ENCODE measurements at regions not wholly inside any gene's neighbourhood (a gene's known extent, or its start where the extent isn't known, plus 50 kb on each side); places are given as distances from the start of the nearest gene placed in this dataset.

DNA sequence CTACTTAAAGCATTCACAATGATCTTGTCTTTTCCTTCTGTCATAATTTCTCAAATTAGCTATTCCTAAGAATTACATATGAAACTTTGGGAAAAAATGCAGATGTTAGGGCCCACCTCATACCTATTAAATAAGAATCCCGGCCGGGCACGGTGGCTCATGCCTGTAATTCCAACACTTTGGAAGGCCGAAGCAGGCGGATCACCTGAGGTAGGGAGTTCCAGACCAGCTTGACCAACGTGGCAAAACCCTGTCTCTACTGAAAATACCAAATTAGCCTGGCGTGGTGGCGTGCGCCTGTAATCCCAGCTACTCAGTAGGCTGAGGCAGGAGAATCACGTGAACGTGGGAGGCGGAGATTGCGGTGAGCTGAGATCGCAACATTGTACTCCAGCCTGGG lies 158.4 kb upstream of the TLL1 start:
- DNase-seq (ENCODE audit: low spot score) = no peak
- TF ChIP-seq, protein P1, sequence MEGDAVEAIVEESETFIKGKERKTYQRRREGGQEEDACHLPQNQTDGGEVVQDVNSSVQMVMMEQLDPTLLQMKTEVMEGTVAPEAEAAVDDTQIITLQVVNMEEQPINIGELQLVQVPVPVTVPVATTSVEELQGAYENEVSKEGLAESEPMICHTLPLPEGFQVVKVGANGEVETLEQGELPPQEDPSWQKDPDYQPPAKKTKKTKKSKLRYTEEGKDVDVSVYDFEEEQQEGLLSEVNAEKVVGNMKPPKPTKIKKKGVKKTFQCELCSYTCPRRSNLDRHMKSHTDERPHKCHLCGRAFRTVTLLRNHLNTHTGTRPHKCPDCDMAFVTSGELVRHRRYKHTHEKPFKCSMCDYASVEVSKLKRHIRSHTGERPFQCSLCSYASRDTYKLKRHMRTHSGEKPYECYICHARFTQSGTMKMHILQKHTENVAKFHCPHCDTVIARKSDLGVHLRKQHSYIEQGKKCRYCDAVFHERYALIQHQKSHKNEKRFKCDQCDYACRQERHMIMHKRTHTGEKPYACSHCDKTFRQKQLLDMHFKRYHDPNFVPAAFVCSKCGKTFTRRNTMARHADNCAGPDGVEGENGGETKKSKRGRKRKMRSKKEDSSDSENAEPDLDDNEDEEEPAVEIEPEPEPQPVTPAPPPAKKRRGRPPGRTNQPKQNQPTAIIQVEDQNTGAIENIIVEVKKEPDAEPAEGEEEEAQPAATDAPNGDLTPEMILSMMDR (IDR thresholded peaks at IDR 0.05; ENCODE audit: borderline replicate concordance, control extremely low read depth, extremely low read depth, insufficient read depth, missing control alignments) = no peak
- in situ Hi-C loops (cut with MboI; ENCODE audit: low sequenced_read_pairs, unreplicated experiment) = no loop called here

DNA sequence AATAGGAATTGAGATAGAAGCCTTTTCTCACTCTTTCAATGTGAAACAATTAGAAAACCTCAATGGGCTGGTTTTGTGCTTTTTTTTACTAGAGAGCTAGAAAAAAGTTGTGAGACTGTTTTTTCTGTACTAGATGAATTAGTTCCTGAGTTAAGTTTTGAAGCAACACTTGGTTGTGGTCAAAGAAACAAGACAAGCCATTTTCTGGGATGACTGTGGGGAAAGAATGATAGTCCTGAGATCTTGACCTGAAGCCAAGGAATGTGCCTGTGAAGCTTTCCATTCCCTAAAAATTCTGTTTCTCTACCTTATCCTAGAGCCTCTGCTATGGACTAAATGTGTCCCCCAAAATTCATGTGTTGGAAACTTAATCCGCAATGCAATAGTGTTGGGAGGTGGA lies 157.8 kb upstream of the TLL1 start:
- TF ChIP-seq, protein P1 (IDR thresholded peaks at IDR 0.05; ENCODE audit: borderline replicate concordance, control extremely low read depth, extremely low read depth, insufficient read depth, missing control alignments) = no peak
- in situ Hi-C loops (cut with MboI; ENCODE audit: low sequenced_read_pairs, unreplicated experiment) = no loop called here
- no peak for DNase-seq (ENCODE audit: low spot score)

DNA sequence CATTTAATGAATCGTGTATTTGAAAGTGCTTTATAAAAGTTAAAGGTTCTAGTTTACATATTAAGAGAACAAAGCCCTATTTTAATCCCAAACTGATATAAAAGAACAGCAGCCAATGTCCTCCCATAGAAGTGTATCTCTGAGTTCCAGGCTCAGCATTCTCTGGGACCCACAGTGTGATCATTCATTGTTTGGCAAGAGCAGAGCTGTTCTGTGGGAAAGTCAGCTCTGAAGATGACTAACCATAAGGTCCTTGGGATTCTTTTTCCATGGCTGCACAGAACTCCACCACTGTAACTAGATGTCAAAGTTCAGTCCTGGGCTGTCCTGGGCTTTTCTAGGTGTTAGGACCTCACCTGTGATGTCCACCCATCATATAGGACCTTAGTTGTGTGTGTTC lies 157.0 kb upstream of the TLL1 start:
- no peak for DNase-seq (ENCODE audit: low spot score)
- TF ChIP-seq, protein P1 (IDR thresholded peaks at IDR 0.05; ENCODE audit: borderline replicate concordance, control extremely low read depth, extremely low read depth, insufficient read depth, missing control alignments) = no peak
- in situ Hi-C loops (cut with MboI; ENCODE audit: low sequenced_read_pairs, unreplicated experiment) = no loop called here

DNA sequence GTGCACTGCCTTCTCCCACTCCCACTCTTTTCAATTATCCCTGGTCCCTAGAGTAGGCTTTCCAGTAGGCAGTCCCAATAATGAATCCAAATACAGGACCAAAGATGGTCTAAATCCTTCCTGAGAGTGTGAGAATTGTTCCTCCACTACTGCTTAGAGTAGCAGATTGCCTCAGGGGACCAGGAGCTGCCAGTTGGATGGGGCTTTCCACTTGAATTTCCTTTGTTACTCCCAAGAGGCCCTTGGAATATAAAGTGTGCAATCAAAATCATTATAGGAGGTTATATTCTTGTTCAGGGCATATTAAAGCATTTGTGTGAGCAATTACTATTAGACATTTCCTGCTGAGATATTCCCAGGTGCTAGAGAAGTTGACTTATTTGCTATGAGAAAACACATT lies 156.6 kb upstream of the TLL1 start:
- TF ChIP-seq, protein P1 (IDR thresholded peaks at IDR 0.05; ENCODE audit: borderline replicate concordance, control extremely low read depth, extremely low read depth, insufficient read depth, missing control alignments) = no peak
- in situ Hi-C loops (cut with MboI; ENCODE audit: low sequenced_read_pairs, unreplicated experiment) = no loop called here

DNA sequence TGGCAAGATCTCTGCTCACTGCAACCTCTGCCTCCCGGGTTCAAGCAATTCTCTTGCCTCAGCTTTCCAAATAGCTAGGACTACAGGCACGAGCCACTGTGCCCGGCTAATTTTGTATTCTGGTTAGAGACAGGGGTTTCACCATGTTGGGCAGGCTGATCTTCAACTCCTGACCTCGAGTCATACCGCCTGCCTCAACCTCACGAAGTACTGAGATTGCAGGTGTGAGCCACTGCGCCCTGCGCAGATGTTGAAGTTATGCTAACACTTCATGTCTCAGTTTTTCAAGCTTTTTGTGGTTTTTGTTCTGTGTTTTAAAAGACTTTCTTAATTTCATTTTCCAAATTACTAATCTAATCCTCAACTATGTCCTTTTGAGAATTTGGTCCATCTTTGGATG lies 154.4 kb upstream of the TLL1 start:
- DNase-seq (ENCODE audit: low spot score) = no peak
- in situ Hi-C loops (cut with MboI; ENCODE audit: low sequenced_read_pairs, unreplicated experiment) = no loop called here
- TF ChIP-seq, protein P1 (IDR thresholded peaks at IDR 0.05; ENCODE audit: borderline replicate concordance, control extremely low read depth, extremely low read depth, insufficient read depth, missing control alignments) = no peak

More for the DNA sequence above, 156.6 kb upstream of the TLL1 start:
- no peak for DNase-seq (ENCODE audit: low spot score)

DNA sequence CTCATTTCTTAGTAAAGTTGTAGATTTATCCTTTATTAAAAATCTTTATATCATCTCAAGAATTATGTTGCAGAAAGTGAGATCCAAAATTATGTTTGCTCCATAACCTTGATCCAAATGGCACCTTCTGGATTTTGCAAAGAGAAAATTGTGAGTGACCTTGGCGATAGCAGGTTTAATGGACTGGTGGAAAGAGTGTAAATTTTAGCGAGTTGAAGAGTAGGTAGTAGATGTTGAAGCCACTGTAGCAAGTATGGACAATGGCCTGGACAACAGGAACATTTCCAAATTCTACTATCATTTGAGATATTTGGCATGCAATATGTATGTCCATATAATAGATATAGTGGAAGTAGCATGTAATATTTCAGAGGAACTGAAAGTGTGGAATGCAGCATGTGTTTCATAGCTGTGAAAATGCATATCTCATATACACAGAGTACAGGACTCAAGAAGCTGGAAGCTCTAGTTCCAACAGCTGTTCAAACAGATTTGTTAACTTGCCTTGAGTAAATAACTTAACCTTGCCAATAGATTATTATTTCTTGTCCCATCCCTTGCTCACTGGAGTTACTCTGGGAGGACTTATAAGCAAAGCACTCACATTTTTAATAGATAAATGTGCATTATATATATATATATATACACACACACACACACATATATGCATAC lies 152.5 kb upstream of the TLL1 start:
- no peak for DNase-seq (ENCODE audit: low spot score)
- in situ Hi-C loops (cut with MboI; ENCODE audit: low sequenced_read_pairs, unreplicated experiment) = no loop called here
- TF ChIP-seq, protein P1 (IDR thresholded peaks at IDR 0.05; ENCODE audit: borderline replicate concordance, control extremely low read depth, extremely low read depth, insufficient read depth, missing control alignments) = no peak

Measured in GM13976 (cell line).